Retinal pigment epithelial cell (primary cell): ENCODE measurements at regions not wholly inside any gene's neighbourhood (a gene's known extent, or its start where the extent isn't known, plus 50 kb on each side); places are given as distances from the start of the nearest gene placed in this dataset.

Source experiments
- DNase-seq: peaks from one replicate; pipeline ENCODE4 v3.0.0-alpha.2; 2010; ENCODE audit warnings: low read depth
- H3K4me3 ChIP-seq: 2 replicates; pipeline ENCODE4 v1.5.1; 2011; ENCODE audit warnings: mild to moderate bottlenecking, low read length, control low read depth, moderate library complexity
- CTCF ChIP-seq: conservative IDR thresholded peaks from 2 replicates; pipeline ENCODE4 v1.5.1; 2011; ENCODE audit warnings: low read depth, low read length, control low read depth, inconsistent platforms

- DNase-seq: no peak
- no peak overlapping the region for H3K4me3 ChIP-seq
- TF ChIP-seq CTCF: no peak
These were observed 102.8 kb upstream of the GBE1 start for GRCh38 chr3:81864272-81864671.

- H3K4me3 ChIP-seq: no peak overlapping the region
- no peak for DNase-seq
- TF ChIP-seq CTCF: no peak
These were observed 102.3 kb upstream of the GBE1 start for GRCh38 chr3:81863756-81864155.

- no peak for TF ChIP-seq CTCF
- no peak overlapping the region for H3K4me3 ChIP-seq
- no peak for DNase-seq
These were observed 100.1 kb upstream of the GBE1 start for GRCh38 chr3:81861593-81861992.

- DNase-seq: no peak
- no peak for TF ChIP-seq CTCF
- H3K4me3 ChIP-seq: no peak overlapping the region
These were observed 98.1 kb upstream of the GBE1 start for GRCh38 chr3:81859524-81859923.

- H3K4me3 ChIP-seq: no peak overlapping the region
- TF ChIP-seq CTCF: no peak
- DNase-seq: no peak
These were observed 92.0 kb upstream of the GBE1 start for GRCh38 chr3:81853431-81853830.

- H3K4me3 ChIP-seq: no peak overlapping the region
- DNase-seq: no peak
- TF ChIP-seq CTCF: no peak
These were observed 89.7 kb upstream of the GBE1 start for GRCh38 chr3:81851176-81851575.

GRCh38 chr3:81846988-81847387 is 85.5 kb upstream of the GBE1 start:
- no peak overlapping the region for H3K4me3 ChIP-seq
- no peak for DNase-seq

More at GRCh38 chr3:81846988-81847387, 85.5 kb upstream of the GBE1 start:
- TF ChIP-seq CTCF: no peak
